Caco-2 (cell line): ENCODE measurements at regions not wholly inside any gene's neighbourhood (a gene's known extent, or its start where the extent isn't known, plus 50 kb on each side); places are given as distances from the start of the nearest gene placed in this dataset.

Source experiments
- BruUV-seq: library from RNA; stranded (reverse); fragments of 400-500 nt; replicated peaks from 2 replicates; lab custom pipeline; 2021; lab: Mats Ljungman, UMichigan
- CTCF ChIA-PET: fragments of 300-600 bp; sonication (Branson Sonifier 250); formaldehyde crosslinking; loops from one replicate; lab custom pipeline; 2022; ENCODE audit warnings: antibody characterized with exemption; lab: Charles Lee
- POLR2A ChIA-PET: fragments of 300-600 bp; sonication (Branson Sonifier 250); formaldehyde crosslinking; loops from one replicate; lab custom pipeline; 2022; ENCODE audit warnings: antibody characterized with exemption; lab: Charles Lee
- DNase-seq, 2 experiments: peaks; one replicate each; pipeline versions ENCODE4 v3.0.0 to v3.0.0-alpha.2; 2020 to 2022
- H3K27me3 ChIP-seq: replicated peaks from 2 replicates; pipeline ENCODE4 v1.6.0; 2011; ENCODE audit warnings: low read length; ENCODE audit not compliant: control insufficient read depth, insufficient read depth
- H3K36me3 ChIP-seq: 2 replicates; pipeline ENCODE4 v1.5.1; 2011; ENCODE audit warnings: low read length; ENCODE audit not compliant: control insufficient read depth, insufficient read depth
- H3K4me1 ChIP-seq: fragments of 250-450 bp; sonication (Bioruptor Pico); 2 replicates; pipeline ENCODE4 v1.5.1; 2020; ENCODE audit warnings: mild to moderate bottlenecking
- H3K4me3 ChIP-seq: 2 replicates; pipeline ENCODE4 v1.5.1; 2011; ENCODE audit warnings: low read depth, mild to moderate bottlenecking, control low read depth, low read length
- H3K9me3 ChIP-seq: fragments of 250-450 bp; sonication (Bioruptor Pico); 2 replicates; pipeline ENCODE4 v1.5.1; 2020; ENCODE audit warnings: mild to moderate bottlenecking, moderate library complexity
- H3K27ac Mint-ChIP-seq: one replicate; pipeline ENCODE4 v1.8.0; 2022; ENCODE audit warnings: mixed read lengths; ENCODE audit not compliant: unreplicated experiment
- H3K27me3 Mint-ChIP-seq: one replicate; pipeline ENCODE4 v1.8.0; 2022; ENCODE audit warnings: mixed read lengths; ENCODE audit not compliant: insufficient read depth, unreplicated experiment
- H3K36me3 Mint-ChIP-seq: one replicate; pipeline ENCODE4 v1.8.0; 2022; ENCODE audit warnings: mild to moderate bottlenecking, mixed read lengths; ENCODE audit not compliant: insufficient read depth, unreplicated experiment
- H3K4me1 Mint-ChIP-seq: one replicate; pipeline ENCODE4 v1.8.0; 2022; ENCODE audit warnings: low read depth, mixed read lengths; ENCODE audit not compliant: unreplicated experiment
- H3K4me3 Mint-ChIP-seq: one replicate; pipeline ENCODE4 v1.8.0; 2022; ENCODE audit warnings: mild to moderate bottlenecking, moderate library complexity, mixed read lengths; ENCODE audit not compliant: unreplicated experiment
- H3K9me3 Mint-ChIP-seq: one replicate; pipeline ENCODE4 v1.8.0; 2022; ENCODE audit warnings: mixed read lengths; ENCODE audit not compliant: unreplicated experiment
- intact Hi-C: fragments of 100-400 bp; cut with micrococcal nuclease; formaldehyde crosslinking; loops from one replicate; pipeline ENCODE4 v1.10.0; 2022; ENCODE audit not compliant: unreplicated experiment
- TF ChIP-seq, protein P1 (sequence below), 2 experiments: fragments of 200-600 bp in 1 of 2; IDR thresholded peaks; 1 replicate in 1 of 2; 2 replicates in 1 of 2; pipeline versions ENCODE4 v1.5.1 to v1.8.0; 2011 to 2022; ENCODE audit warnings: antibody characterized with exemption in 1 of 2, control low read depth in 1 of 2, inconsistent platforms in 1 of 2, low read depth in 1 of 2, low read length in 1 of 2, mild to moderate bottlenecking in 1 of 2, moderate library complexity in 1 of 2; ENCODE audit not compliant: insufficient read depth in 1 of 2, severe bottlenecking in 1 of 2, unreplicated experiment in 1 of 2

DNA sequence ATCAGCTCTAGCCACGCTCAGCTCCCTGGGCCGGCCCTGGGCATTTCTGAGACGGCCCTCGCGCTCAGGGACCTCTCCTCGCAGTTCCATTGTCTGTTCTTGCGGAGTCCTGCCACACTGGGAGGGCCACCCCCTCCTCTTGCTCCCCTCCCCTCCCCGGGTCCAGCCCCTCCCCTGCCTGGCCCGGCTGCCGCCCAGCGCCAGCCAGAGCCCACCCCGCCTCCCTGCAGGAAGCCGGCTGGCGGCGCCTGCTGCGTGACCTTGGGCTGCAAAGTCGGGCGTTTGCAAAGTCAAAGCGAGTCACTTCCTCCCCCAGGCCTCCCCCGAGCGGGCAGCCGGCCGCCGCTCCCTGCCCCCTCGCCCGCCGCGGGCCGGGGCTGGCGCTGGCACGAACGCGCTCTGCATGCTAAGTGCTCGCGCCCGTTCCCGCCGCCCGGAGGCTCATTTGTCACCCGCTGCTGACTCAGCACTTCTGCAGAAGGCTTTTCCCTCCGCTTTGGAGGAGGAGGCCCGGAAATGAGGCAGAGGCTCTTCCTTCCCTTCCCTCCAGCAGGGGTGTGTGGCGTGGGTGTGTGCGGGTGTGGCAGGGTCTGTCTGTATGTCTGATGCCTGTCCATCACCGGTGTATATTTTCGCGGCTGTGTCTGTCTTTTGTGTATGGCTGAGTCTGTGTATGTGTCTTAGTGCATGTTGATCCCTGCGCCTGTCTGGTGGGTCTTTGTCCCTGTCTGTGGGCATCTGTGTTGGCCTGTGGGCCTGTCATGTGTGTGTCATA is 72.0 kb downstream of the IRF2BPL start:
- Histone ChIP-seq H3K9me3 (no peaks in the 10 kb centered on the region), H3K36me3 (no peaks in the 10 kb centered on the region), H3K4me1 (peaks cover 15% of the 10 kb centered on the region), H3K27me3 (no peaks in the 10 kb centered on the region), H3K4me3 (peak overlapping the region; percentile 36)
- H3K27me3 Mint-ChIP-seq: no peaks in the 10 kb centered on the region
- CTCF ChIA-PET: no interaction called here
- no peaks in the 10 kb centered on the region for H3K36me3 Mint-ChIP-seq
- no TSS peak for BruUV-seq
- intact Hi-C loops: no loop called here
- POLR2A ChIA-PET: no interaction called here
- peak overlapping the region; percentile 63 for H3K4me3 Mint-ChIP-seq
- H3K4me1 Mint-ChIP-seq: peaks cover 10% of the 10 kb centered on the region
- H3K9me3 Mint-ChIP-seq: no peaks in the 10 kb centered on the region
- H3K27ac Mint-ChIP-seq: peak overlapping the region; percentile 18
- TF ChIP-seq, protein P1, sequence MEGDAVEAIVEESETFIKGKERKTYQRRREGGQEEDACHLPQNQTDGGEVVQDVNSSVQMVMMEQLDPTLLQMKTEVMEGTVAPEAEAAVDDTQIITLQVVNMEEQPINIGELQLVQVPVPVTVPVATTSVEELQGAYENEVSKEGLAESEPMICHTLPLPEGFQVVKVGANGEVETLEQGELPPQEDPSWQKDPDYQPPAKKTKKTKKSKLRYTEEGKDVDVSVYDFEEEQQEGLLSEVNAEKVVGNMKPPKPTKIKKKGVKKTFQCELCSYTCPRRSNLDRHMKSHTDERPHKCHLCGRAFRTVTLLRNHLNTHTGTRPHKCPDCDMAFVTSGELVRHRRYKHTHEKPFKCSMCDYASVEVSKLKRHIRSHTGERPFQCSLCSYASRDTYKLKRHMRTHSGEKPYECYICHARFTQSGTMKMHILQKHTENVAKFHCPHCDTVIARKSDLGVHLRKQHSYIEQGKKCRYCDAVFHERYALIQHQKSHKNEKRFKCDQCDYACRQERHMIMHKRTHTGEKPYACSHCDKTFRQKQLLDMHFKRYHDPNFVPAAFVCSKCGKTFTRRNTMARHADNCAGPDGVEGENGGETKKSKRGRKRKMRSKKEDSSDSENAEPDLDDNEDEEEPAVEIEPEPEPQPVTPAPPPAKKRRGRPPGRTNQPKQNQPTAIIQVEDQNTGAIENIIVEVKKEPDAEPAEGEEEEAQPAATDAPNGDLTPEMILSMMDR (IDR thresholded peaks at IDR 0.05; ENCODE audit: insufficient read depth in 1 of 2, low read depth in 1 of 2, low read length in 1 of 2, severe bottlenecking in 1 of 2, unreplicated experiment in 1 of 2): no peak
- peak; percentile 70 to 71 for DNase-seq

DNA sequence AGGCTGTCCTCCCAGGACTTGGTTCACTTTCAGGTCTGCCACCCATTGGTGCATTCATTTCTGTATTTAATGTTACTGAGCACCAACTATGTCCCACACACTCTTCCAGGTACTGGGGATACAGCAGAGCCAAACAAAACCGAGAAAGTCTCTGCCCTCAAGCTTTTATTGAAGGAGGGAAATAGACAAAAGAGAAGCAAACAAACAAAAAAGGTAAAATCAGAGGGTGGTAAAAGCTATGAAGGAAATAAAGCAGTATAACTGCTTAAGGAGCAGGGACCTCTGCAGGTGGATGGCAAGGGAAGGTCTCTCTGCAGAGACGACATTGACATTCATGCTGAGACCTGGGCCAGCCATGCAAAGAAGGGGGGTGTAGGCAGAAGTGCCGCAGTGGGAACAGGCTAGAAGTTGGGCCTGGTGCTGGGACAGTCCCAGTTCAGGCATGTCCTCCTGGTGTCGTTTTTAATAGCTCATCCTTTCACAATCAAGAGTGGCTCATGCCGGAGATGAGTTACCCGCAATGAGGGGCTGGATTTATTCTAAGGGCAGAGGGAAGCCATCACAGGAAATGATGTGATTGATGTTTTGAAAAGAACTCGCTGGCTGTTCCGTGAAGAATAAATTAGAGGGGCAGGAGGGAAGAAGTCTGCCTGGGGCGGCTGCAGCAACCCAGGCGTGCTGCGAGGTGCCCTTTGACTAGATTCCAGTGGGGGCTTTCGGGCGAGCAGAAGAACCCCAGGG is 72.8 kb downstream of the IRF2BPL start:
- intact Hi-C loops: no loop called here
- no peak for DNase-seq
- peaks cover 15% of the 10 kb centered on the region for H3K4me1 Mint-ChIP-seq
- H3K9me3 Mint-ChIP-seq: no peaks in the 10 kb centered on the region
- ChIA-PET CTCF (no interaction called here), POLR2A (no interaction called here)
- H3K4me3 Mint-ChIP-seq: peak overlapping the region; percentile 63
- H3K9me3 ChIP-seq: no peaks in the 10 kb centered on the region
- H3K4me3 ChIP-seq: peak overlapping the region; percentile 36
- no peaks in the 10 kb centered on the region for H3K36me3 Mint-ChIP-seq
- TF ChIP-seq, protein P1 (IDR thresholded peaks at IDR 0.05; ENCODE audit: insufficient read depth in 1 of 2, low read depth in 1 of 2, low read length in 1 of 2, severe bottlenecking in 1 of 2, unreplicated experiment in 1 of 2): no peak
- no peaks in the 10 kb centered on the region for H3K27me3 ChIP-seq
- no peak overlapping the region for H3K27ac Mint-ChIP-seq
- no TSS peak for BruUV-seq
- no peaks in the 10 kb centered on the region for H3K36me3 ChIP-seq
- peaks cover 11% of the 10 kb centered on the region; the same call in 1 of the 2 replicates for H3K4me1 ChIP-seq
- no peaks in the 10 kb centered on the region for H3K27me3 Mint-ChIP-seq

DNA sequence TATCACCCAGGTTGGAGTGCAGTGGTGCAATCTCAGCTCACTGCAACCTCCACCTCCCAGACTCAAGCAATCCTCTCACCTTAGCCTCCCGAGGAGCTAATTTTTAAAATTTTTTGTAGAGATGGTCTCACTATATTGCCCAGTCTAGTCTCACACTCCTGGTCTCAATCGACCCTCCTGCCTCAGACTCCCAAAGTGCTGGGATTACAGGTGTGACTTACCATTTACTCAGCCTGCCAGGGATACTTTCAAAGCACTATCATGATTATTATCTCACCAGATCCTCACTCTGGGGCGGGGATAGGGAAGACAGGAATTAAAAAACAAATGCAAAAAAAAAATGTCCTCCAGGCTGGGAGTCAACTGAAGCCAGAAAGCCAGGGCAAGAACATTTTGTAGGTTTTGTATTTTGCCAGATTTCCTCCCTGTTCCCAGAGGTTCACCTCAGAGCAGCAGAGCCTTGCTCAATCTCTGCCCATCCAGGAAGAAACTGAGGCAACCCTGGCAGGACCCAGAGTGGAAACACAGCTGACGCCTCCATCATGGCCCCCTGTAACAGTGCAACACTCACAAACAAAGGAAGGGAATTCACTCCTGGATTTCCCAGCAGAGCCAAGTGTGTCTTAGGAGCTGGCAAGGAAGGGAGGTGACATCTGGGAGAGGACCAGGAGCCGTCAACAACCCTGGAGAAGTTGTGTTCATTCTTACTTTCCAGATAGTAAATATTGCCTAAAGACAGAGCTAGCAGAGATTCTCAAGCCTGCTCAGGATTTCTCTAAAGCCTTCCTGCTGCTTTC is 73.9 kb downstream of the IRF2BPL start:
- no peaks in the 10 kb centered on the region for H3K36me3 ChIP-seq
- H3K9me3 ChIP-seq: no peaks in the 10 kb centered on the region
- Mint-ChIP-seq H3K4me1 (peaks cover 15% of the 10 kb centered on the region), H3K27ac (no peak overlapping the region), H3K27me3 (no peaks in the 10 kb centered on the region), H3K4me3 (no peak overlapping the region), H3K9me3 (no peaks in the 10 kb centered on the region), H3K36me3 (no peaks in the 10 kb centered on the region)
- DNase-seq: no peak
- intact Hi-C loops: no loop called here
- ChIA-PET POLR2A (no interaction called here), CTCF (no interaction called here)
- no peaks in the 10 kb centered on the region for H3K27me3 ChIP-seq
- H3K4me1 ChIP-seq: peaks cover 11% of the 10 kb centered on the region; the same call in 1 of the 2 replicates
- no peak overlapping the region for H3K4me3 ChIP-seq
- BruUV-seq: no TSS peak
- TF ChIP-seq, protein P1 (IDR thresholded peaks at IDR 0.05; ENCODE audit: insufficient read depth in 1 of 2, low read depth in 1 of 2, low read length in 1 of 2, severe bottlenecking in 1 of 2, unreplicated experiment in 1 of 2): no peak
